ENCODE measurements at regions not wholly inside any gene's neighbourhood (a gene's known extent, or its start where the extent isn't known, plus 50 kb on each side); places are given as distances from the start of the nearest gene placed in this dataset.

GRCh38 chr18:24584205-24584604, 123.8 kb downstream of the HRH4 start:
- no TSS peak for BruUV-seq (replicated peaks)
- H3K9me3 ChIP-seq (ENCODE audit: control insufficient read depth, insufficient read depth, low read depth, low read length), result no peaks in the 10 kb centered on the region
- CTCF ChIA-PET, result interaction anchor here (0.5 kb wide), 1 partner anchor 314 kb away, joined by 3 read pairs; no protein-coding TSS in a partner anchor
- in situ Hi-C loops (cut with HindIII; ENCODE audit: low pct_unique_long_range_greater_than_20kb, low sequenced_read_pairs), result loop anchor here (10.0 kb wide), 1 partner anchor 81 kb away; no protein-coding TSS in a partner anchor
- DNase-seq (ENCODE audit: low read depth, low spot score) (no peak), ATAC-seq (no peak)
- H3K4me1 ChIP-seq (ENCODE audit: control insufficient read depth, insufficient read depth, low read length), result no peaks in the 10 kb centered on the region
- POLR2A ChIA-PET, result interaction anchor here (0.7 kb wide), 1 partner anchor 10 kb away, joined by 3 read pairs; no protein-coding TSS in a partner anchor
- no peaks in the 10 kb centered on the region for H3K36me3 ChIP-seq (ENCODE audit: control insufficient read depth, insufficient read depth, low read length)
- H3K27ac ChIP-seq (ENCODE audit: low read length), result no peak overlapping the region
- peaks cover 15% of the 10 kb centered on the region for H3K27me3 ChIP-seq (ENCODE audit: control insufficient read depth, insufficient read depth, low read length)
- no peak overlapping the region for H3K4me3 ChIP-seq (ENCODE audit: low read depth in 2 of 2, low read length in 2 of 2)
- intact Hi-C loops (cut with micrococcal nuclease; ENCODE audit: unreplicated experiment), result no loop called here
- TF ChIP-seq REST (IDR thresholded peaks at IDR 0.05; ENCODE audit: insufficient read depth in 1 of 2, low read depth in 2 of 2, low read length in 1 of 2) (no peak), SIN3A (IDR thresholded peaks at IDR 0.05; ENCODE audit: borderline replicate concordance, insufficient read depth, low read depth, low read length) (no peak), CTCF (IDR thresholded peaks at IDR 0.05) (no peak), TCF7L2 (IDR thresholded peaks at IDR 0.05; ENCODE audit: low read depth, low read length) (no peak), POLR2AphosphoS5 (IDR thresholded peaks at IDR 0.05; ENCODE audit: low read depth, low read length) (no peak)

GRCh38 chr18:24584813-24585212, 124.4 kb downstream of the HRH4 start:
- POLR2A ChIA-PET, result interaction anchor here (0.7 kb wide), 1 partner anchor 9 kb away, joined by 3 read pairs; no protein-coding TSS in a partner anchor
- DNase-seq (ENCODE audit: low read depth, low spot score), result no peak
- no peaks in the 10 kb centered on the region for H3K9me3 ChIP-seq (ENCODE audit: control insufficient read depth, insufficient read depth, low read depth, low read length)
- H3K4me3 ChIP-seq (ENCODE audit: low read depth in 2 of 2, low read length in 2 of 2), result no peak overlapping the region
- peaks cover 15% of the 10 kb centered on the region for H3K27me3 ChIP-seq (ENCODE audit: control insufficient read depth, insufficient read depth, low read length)
- CTCF ChIA-PET, result no interaction called here
- intact Hi-C loops (cut with micrococcal nuclease; ENCODE audit: unreplicated experiment) (no loop called here), in situ Hi-C loops (cut with HindIII; ENCODE audit: low pct_unique_long_range_greater_than_20kb, low sequenced_read_pairs) (loop anchor here (10.0 kb wide), 1 partner anchor 80 kb away; no protein-coding TSS in a partner anchor)
- ATAC-seq, result no peak
- no peaks in the 10 kb centered on the region for H3K36me3 ChIP-seq (ENCODE audit: control insufficient read depth, insufficient read depth, low read length)
- BruUV-seq (replicated peaks), result no TSS peak
- no peak overlapping the region for H3K27ac ChIP-seq (ENCODE audit: low read length)
- no peaks in the 10 kb centered on the region for H3K4me1 ChIP-seq (ENCODE audit: control insufficient read depth, insufficient read depth, low read length)
- TF ChIP-seq SIN3A (IDR thresholded peaks at IDR 0.05; ENCODE audit: borderline replicate concordance, insufficient read depth, low read depth, low read length) (no peak), CTCF (IDR thresholded peaks at IDR 0.05) (no peak), TCF7L2 (IDR thresholded peaks at IDR 0.05; ENCODE audit: low read depth, low read length) (no peak), REST (IDR thresholded peaks at IDR 0.05; ENCODE audit: insufficient read depth in 1 of 2, low read depth in 2 of 2, low read length in 1 of 2) (no peak), POLR2AphosphoS5 (IDR thresholded peaks at IDR 0.05; ENCODE audit: low read depth, low read length) (no peak)
